Neuronal stem cell (in vitro differentiated cells): ENCODE measurements at regions not wholly inside any gene's neighbourhood (a gene's known extent, or its start where the extent isn't known, plus 50 kb on each side); places are given as distances from the start of the nearest gene placed in this dataset.

ENCODE experiments used
- DNase-seq: peaks from one replicate; pipeline ENCODE4 v3.0.0-alpha.2; 2013; ENCODE audit warnings: low spot score
- H2AFZ ChIP-seq: one replicate; pipeline ENCODE4 v1.6.1; 2013; ENCODE audit warnings: mild to moderate bottlenecking, low read length, inconsistent platforms
- H2AK5ac ChIP-seq: 2 replicates; pipeline ENCODE4 v1.6.1; 2013; ENCODE audit warnings: low read depth, mild to moderate bottlenecking, inconsistent platforms, low read length, moderate library complexity, mixed read lengths
- H2BK120ac ChIP-seq: 2 replicates; pipeline ENCODE4 v1.6.1; 2013; ENCODE audit warnings: low read depth, mild to moderate bottlenecking, inconsistent platforms, low read length, moderate library complexity, mixed read lengths
- H2BK12ac ChIP-seq: one replicate; pipeline ENCODE4 v1.6.1; 2013; ENCODE audit warnings: low read length, inconsistent platforms
- H2BK15ac ChIP-seq: 2 replicates; pipeline ENCODE4 v1.6.1; 2013; ENCODE audit warnings: mild to moderate bottlenecking, low read length, inconsistent platforms, mixed read lengths
- H2BK5ac ChIP-seq: one replicate; pipeline ENCODE4 v1.6.1; 2013; ENCODE audit warnings: inconsistent platforms, mild to moderate bottlenecking, low read length, moderate library complexity
- H3K14ac ChIP-seq: one replicate; pipeline ENCODE4 v1.6.1; 2013; ENCODE audit warnings: low read length, inconsistent platforms
- H3K18ac ChIP-seq: 2 replicates; pipeline ENCODE4 v1.6.1; 2013; ENCODE audit warnings: low read length, inconsistent platforms
- H3K23ac ChIP-seq: 2 replicates; pipeline ENCODE4 v1.6.1; 2013; ENCODE audit warnings: low read depth, mild to moderate bottlenecking, mixed read lengths, low read length, inconsistent platforms; ENCODE audit not compliant: poor library complexity
- H3K27ac ChIP-seq: replicated peaks from 3 replicates; pipeline ENCODE4 v1.5.1; 2013; ENCODE audit warnings: low read length, inconsistent platforms
- H3K27me3 ChIP-seq, 3 experiments: 2 replicates each; pipeline ENCODE4 v1.6.1; 2013; ENCODE audit warnings: low read length in 3 of 3, mild to moderate bottlenecking in 2 of 3, inconsistent platforms in 1 of 3, low read depth in 1 of 3, mixed read lengths in 1 of 3, moderate library complexity in 1 of 3; ENCODE audit not compliant: control insufficient read depth in 3 of 3, insufficient read depth in 3 of 3
- H3K36me3 ChIP-seq, 2 donors: replicated peaks in 1 of 2; 2 replicates each; pipeline ENCODE4 v1.6.1; 2013; ENCODE audit warnings: low read length in 2 of 2; ENCODE audit not compliant: control insufficient read depth in 2 of 2, insufficient read depth in 2 of 2
- H3K4ac ChIP-seq: 2 replicates; pipeline ENCODE4 v1.6.1; 2013; ENCODE audit warnings: inconsistent platforms, mild to moderate bottlenecking, low read length, moderate library complexity
- H3K4me1 ChIP-seq, 2 donors: 1 replicate in 1 of 2; 2 replicates in 1 of 2; pipeline ENCODE4 v1.6.1; 2013; ENCODE audit warnings: low read length in 2 of 2, low read depth in 1 of 2; ENCODE audit not compliant: control insufficient read depth in 2 of 2, insufficient read depth in 1 of 2
- H3K4me2 ChIP-seq: one replicate; pipeline ENCODE4 v1.6.1; 2013; ENCODE audit warnings: mild to moderate bottlenecking, low read length, inconsistent platforms; ENCODE audit not compliant: insufficient read depth, poor library complexity, severe bottlenecking
- H3K4me3 ChIP-seq, 2 donors: 2 replicates each; pipeline ENCODE4 v1.5.1; 2013; ENCODE audit warnings: low read length in 2 of 2, mild to moderate bottlenecking in 2 of 2, inconsistent platforms in 1 of 2, moderate library complexity in 1 of 2
- H3K79me1 ChIP-seq: one replicate; pipeline ENCODE4 v1.6.1; 2013; ENCODE audit warnings: low read depth, mild to moderate bottlenecking, inconsistent platforms, low read length, moderate library complexity
- H3K9ac ChIP-seq: one replicate; pipeline ENCODE4 v1.6.1; 2013; ENCODE audit warnings: mild to moderate bottlenecking, low read depth, low read length, inconsistent platforms; ENCODE audit not compliant: poor library complexity
- H3K9me3 ChIP-seq, 2 donors: replicated peaks in 1 of 2; 2 replicates each; pipeline versions ENCODE3 to v1.6.1; 2013; ENCODE audit warnings: low read length in 2 of 2, mild to moderate bottlenecking in 2 of 2, inconsistent platforms in 1 of 2, low read depth in 1 of 2, mixed read lengths in 1 of 2, moderate library complexity in 1 of 2; ENCODE audit not compliant: control insufficient read depth in 2 of 2, insufficient read depth in 1 of 2
- H4K8ac ChIP-seq: one replicate; pipeline ENCODE4 v1.6.1; 2013; ENCODE audit warnings: low read depth, mild to moderate bottlenecking, inconsistent platforms, low read length, moderate library complexity
- H4K91ac ChIP-seq: one replicate; pipeline ENCODE4 v1.6.1; 2013; ENCODE audit warnings: low read length, low read depth, mild to moderate bottlenecking, inconsistent platforms; ENCODE audit not compliant: poor library complexity
- WGBS, 2 donors: extraction: QIAGEN DNeasy Blood & Tissue Kit; methylation state at CpG; one replicate each; pipeline ENCODE4 v1.1.7; 2013; ENCODE audit warnings: missing lambda C conversion rate in 2 of 2, mixed read lengths in 1 of 2; ENCODE audit not compliant: insufficient read length in 2 of 2, insufficient replicate concordance in 1 of 2; ENCODE audit errors: extremely low coverage in 2 of 2; 5-methylcytosine and 5-hydroxymethylcytosine counted together

DNA sequence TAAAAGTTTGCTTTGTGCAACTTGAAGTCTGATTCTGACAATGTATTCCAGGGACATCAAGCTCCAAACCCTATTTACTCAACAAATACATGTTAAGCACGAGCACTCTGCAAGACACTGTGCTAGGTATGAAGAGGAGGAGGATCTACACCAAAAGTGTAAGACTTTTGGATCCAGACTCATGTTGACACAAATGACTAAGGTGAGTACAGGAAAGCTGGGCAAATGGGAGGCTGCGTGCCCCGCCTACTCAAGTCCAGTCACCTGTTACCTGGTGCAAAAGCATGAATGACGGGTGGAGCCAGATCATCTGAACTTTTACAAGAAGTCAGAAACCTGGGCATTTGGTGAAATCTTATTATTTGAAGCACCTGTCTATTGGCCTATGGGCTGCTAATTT, 120.7 kb downstream of the ABCC12 start:
- H2BK120ac ChIP-seq: no peak overlapping the region
- no peak overlapping the region for H3K4me2 ChIP-seq
- no peak overlapping the region for H3K27ac ChIP-seq
- no peaks in the 10 kb centered on the region for H3K36me3 ChIP-seq
- no peak overlapping the region for H3K14ac ChIP-seq
- no peak overlapping the region for H3K4me3 ChIP-seq
- H2AK5ac ChIP-seq: no peak overlapping the region
- peaks cover 0 to 2% of the 10 kb centered on the region in 2 donors for H3K9me3 ChIP-seq
- H3K4me1 ChIP-seq: no peaks in the 10 kb centered on the region
- no peak overlapping the region for H4K8ac ChIP-seq
- H3K23ac ChIP-seq: no peak overlapping the region
- H2BK15ac ChIP-seq: no peak overlapping the region
- H3K9ac ChIP-seq: no peak overlapping the region
- no peak for DNase-seq
- no peak overlapping the region for H3K18ac ChIP-seq
- no peaks in the 10 kb centered on the region for H3K27me3 ChIP-seq
- no peak overlapping the region for H2AFZ ChIP-seq
- no peak overlapping the region for H4K91ac ChIP-seq
- WGBS, 2 donors: no CpG with 5 or more reads among the region's 4 CpGs
- H2BK5ac ChIP-seq: no peak overlapping the region
- H2BK12ac ChIP-seq: no peak overlapping the region
- H3K4ac ChIP-seq: no peak overlapping the region
- no peaks in the 10 kb centered on the region for H3K79me1 ChIP-seq

DNA sequence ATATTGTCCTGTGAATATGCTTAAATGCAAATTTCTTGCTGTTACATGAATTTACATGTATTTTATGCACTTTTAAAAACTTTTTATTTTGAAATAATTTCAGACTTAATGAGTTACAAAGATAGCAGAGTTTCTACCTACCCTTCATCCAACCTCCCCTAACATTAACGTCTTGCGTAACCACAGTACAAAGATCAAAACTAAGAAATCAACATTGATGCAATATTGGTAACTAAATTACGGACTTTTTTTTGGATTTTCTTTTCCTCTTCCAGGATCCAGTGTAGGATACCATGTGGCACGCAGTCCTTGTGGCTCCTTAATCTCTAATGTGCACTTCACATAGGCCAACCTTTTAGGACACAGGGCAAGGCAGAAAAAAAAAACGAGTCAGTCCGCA, 124.9 kb downstream of the ABCC12 start:
- Histone ChIP-seq H2BK12ac (no peak overlapping the region), H3K18ac (no peak overlapping the region), H2AFZ (no peak overlapping the region), H3K27me3 (no peaks in the 10 kb centered on the region), H2BK5ac (no peak overlapping the region), H3K4me3 (no peak overlapping the region), H3K27ac (no peak overlapping the region), H3K23ac (no peak overlapping the region), H3K9ac (no peak overlapping the region), H3K36me3 (no peaks in the 10 kb centered on the region), H3K4ac (no peak overlapping the region), H3K4me1 (no peaks in the 10 kb centered on the region), H2AK5ac (no peak overlapping the region), H3K9me3 (peaks cover 0 to 4% of the 10 kb centered on the region in 2 donors), H3K79me1 (no peaks in the 10 kb centered on the region), H3K14ac (no peak overlapping the region), H2BK120ac (no peak overlapping the region), H4K8ac (no peak overlapping the region), H3K4me2 (no peak overlapping the region), H2BK15ac (no peak overlapping the region), H4K91ac (no peak overlapping the region)
- no peak for DNase-seq
- whole genome bisulfite sequencing, 2 donors: no CpG with 5 or more reads among the region's 6 CpGs

DNA sequence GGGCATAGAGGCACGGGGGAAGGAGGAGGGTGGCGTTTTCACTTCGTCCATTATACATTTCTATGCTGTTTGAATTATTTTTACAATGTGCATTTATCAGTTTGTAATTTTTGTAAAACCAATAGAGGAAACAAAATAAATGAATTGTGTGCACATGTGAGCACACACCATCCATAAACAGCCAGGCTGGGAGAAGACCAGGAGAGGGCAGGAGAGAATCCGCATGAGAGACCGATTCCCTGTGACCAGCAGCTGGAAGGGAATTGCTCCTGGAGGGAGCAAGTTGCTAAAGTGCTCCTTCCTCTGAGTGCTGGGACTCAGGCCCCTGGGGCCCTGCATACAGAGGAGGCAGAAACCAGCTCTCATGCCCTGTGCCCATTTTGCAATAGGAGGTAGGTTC, 126.0 kb downstream of the ABCC12 start:
- Histone ChIP-seq H3K27ac (no peak overlapping the region), H3K4ac (no peak overlapping the region), H2BK15ac (no peak overlapping the region), H3K4me3 (no peak overlapping the region), H3K23ac (no peak overlapping the region), H3K27me3 (no peaks in the 10 kb centered on the region), H2AFZ (no peak overlapping the region), H2BK120ac (no peak overlapping the region), H3K18ac (peak overlapping the region; percentile 9), H2BK12ac (no peak overlapping the region), H3K4me2 (no peak overlapping the region), H3K79me1 (no peaks in the 10 kb centered on the region), H3K9ac (no peak overlapping the region), H3K9me3 (peaks cover 0 to 4% of the 10 kb centered on the region in 2 donors), H4K8ac (no peak overlapping the region), H2BK5ac (no peak overlapping the region), H3K14ac (no peak overlapping the region), H3K4me1 (no peaks in the 10 kb centered on the region), H2AK5ac (no peak overlapping the region), H3K36me3 (no peaks in the 10 kb centered on the region), H4K91ac (no peak overlapping the region)
- no CpG with 5 or more reads among the region's 5 CpGs for WGBS, 2 donors
- no peak for DNase-seq

DNA sequence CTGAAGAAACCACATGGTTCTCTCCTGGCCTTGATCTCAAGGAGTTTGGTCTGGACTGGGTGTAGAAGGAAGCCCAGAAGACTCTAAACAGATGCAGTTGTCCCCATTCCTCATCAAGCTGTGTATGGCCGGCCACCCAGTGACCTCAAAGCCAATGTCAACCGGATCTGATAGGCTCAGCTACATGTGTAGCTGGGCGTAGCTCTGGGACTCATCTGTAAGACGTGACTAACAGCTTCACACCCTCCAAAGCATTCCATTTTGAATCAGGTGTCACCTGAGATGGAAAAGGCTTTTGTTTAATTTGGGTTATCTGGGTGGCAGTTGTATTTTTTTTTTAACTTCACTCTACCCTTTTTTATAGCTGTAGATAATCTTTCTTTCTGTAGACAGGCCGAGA, 130.4 kb downstream of the ABCC12 start:
- no peaks in the 10 kb centered on the region for H3K27me3 ChIP-seq
- H2BK15ac ChIP-seq: no peak overlapping the region
- no peaks in the 10 kb centered on the region for H3K79me1 ChIP-seq
- no peak overlapping the region for H2BK12ac ChIP-seq
- no peaks in the 10 kb centered on the region for H3K4me1 ChIP-seq
- no peak for DNase-seq
- no peak overlapping the region for H3K27ac ChIP-seq
- no peak overlapping the region for H3K4me2 ChIP-seq
- H2BK120ac ChIP-seq: no peak overlapping the region
- no peak overlapping the region for H2AFZ ChIP-seq
- no peaks in the 10 kb centered on the region for H3K36me3 ChIP-seq
- no peak overlapping the region for H3K4ac ChIP-seq
- no peak overlapping the region for H4K8ac ChIP-seq
- H2BK5ac ChIP-seq: no peak overlapping the region
- H3K9me3 ChIP-seq: peaks cover 0 to 4% of the 10 kb centered on the region in 2 donors
- H2AK5ac ChIP-seq: no peak overlapping the region
- no peak overlapping the region for H3K9ac ChIP-seq
- H3K18ac ChIP-seq: no peak overlapping the region
- no CpG with 5 or more reads among the region's 5 CpGs for WGBS, 2 donors
- no peak overlapping the region for H3K23ac ChIP-seq
- H4K91ac ChIP-seq: no peak overlapping the region
- no peak overlapping the region for H3K14ac ChIP-seq
- H3K4me3 ChIP-seq: no peak overlapping the region
